ENCODE measurements at regions not wholly inside any gene's neighbourhood (a gene's known extent, or its start where the extent isn't known, plus 50 kb on each side); places are given as distances from the start of the nearest gene placed in this dataset.
A peak's percentile ranks its signal among the peaks of the same experiment; 100 is the strongest.
"Not testable (repeated sequence)": the region's sequence is repeated elsewhere in the genome, so short reads cannot be mapped to it uniquely, and the experiment has no call there.

- no peak for DNase-seq
Observed at GRCh38 chr3:139248593-139249255, 95.1 kb upstream of the MRPS22 start.

GRCh38 chr3:139251529-139251928 lies 92.3 kb upstream of the MRPS22 start:
- no peak for DNase-seq

- no peak for DNase-seq
Observed at GRCh38 chr3:139252719-139253118, 91.1 kb upstream of the MRPS22 start.

- no peak for DNase-seq
Observed at GRCh38 chr3:139258276-139258675, 85.5 kb upstream of the MRPS22 start.

GRCh38 chr3:139259398-139259797 lies 84.4 kb upstream of the MRPS22 start:
- DNase-seq, result no peak

GRCh38 chr3:139260041-139260486 lies 83.8 kb upstream of the MRPS22 start:
- DNase-seq, result no peak

GRCh38 chr3:139260793-139261736 lies 82.8 kb upstream of the MRPS22 start:
- DNase-seq, result no peak

GRCh38 chr3:139261754-139262586 lies 81.8 kb upstream of the MRPS22 start:
- DNase-seq, result no peak

GRCh38 chr3:139263798-139264197 lies 80.0 kb upstream of the MRPS22 start:
- DNase-seq, result no peak

GRCh38 chr3:139264375-139264774 lies 79.4 kb upstream of the MRPS22 start:
- no peak for DNase-seq

GRCh38 chr3:139265131-139266016 lies 78.4 kb upstream of the MRPS22 start:
- DNase-seq, result no peak

GRCh38 chr3:139267300-139268246 lies 76.2 kb upstream of the MRPS22 start:
- DNase-seq, result no peak

- no peak for DNase-seq
Observed at GRCh38 chr3:139269984-139270383, 73.8 kb upstream of the MRPS22 start.

GRCh38 chr3:139270652-139271051 lies 73.2 kb upstream of the MRPS22 start:
- not testable (repeated sequence) for DNase-seq

GRCh38 chr3:139280027-139280671 lies 63.7 kb upstream of the MRPS22 start:
- no peak for DNase-seq

- DNase-seq, result no peak
Observed at GRCh38 chr3:139281096-139281495, 62.7 kb upstream of the MRPS22 start.

- peak; percentile 57 for DNase-seq
Observed at GRCh38 chr3:139281522-139282196, 62.2 kb upstream of the MRPS22 start.

GRCh38 chr3:139283301-139283700 lies 60.5 kb upstream of the MRPS22 start:
- no peak for DNase-seq

- DNase-seq, result no peak
Observed at GRCh38 chr3:139284221-139284620, 59.6 kb upstream of the MRPS22 start.

- no peak for DNase-seq
Observed at GRCh38 chr3:139285691-139286090, 58.1 kb upstream of the MRPS22 start.
